Stimulated activated CD8-positive, alpha-beta memory T cell treated with anti-CD3 and anti-CD28 coated beads, Interleukin-15, amount 100 ng/mL, for 4 hours (primary cell): ENCODE measurements at regions not wholly inside any gene's neighbourhood (a gene's known extent, or its start where the extent isn't known, plus 50 kb on each side); places are given as distances from the start of the nearest gene placed in this dataset.

ENCODE experiments used
- DNase-seq, 2 donors: peaks; one replicate each; pipeline ENCODE4 v3.0.0-alpha.2; 2020; ENCODE audit warnings: low read depth in 2 of 2

DNA sequence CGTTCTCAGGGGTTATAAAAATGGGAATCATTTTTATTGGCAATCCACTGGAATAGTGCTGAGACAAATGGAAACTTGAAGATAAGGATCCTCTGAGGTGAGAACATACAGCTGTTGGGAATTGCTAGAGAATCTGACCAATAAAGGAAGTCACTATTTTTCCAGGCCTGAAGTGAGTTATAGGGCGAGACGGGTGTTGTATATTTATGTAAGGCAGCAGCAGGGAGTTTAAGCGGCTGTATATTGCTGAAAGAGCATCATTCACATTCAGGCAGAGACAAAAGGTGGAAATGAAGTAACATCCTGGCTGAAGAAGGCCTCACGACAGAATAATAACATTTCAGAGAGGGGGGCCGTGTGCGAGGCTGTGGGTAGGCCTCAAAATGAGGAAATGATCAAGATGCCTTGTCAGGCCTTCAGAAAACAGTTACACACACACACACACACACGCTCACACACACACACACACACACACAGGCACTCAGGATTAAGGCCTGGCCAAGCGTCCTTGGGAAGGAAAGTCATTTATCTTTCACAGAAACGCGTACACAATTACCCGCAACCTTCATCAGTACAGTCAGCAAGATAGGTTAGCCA, 964.9 kb upstream of the NR2F2 start:
- no peak for DNase-seq

DNA sequence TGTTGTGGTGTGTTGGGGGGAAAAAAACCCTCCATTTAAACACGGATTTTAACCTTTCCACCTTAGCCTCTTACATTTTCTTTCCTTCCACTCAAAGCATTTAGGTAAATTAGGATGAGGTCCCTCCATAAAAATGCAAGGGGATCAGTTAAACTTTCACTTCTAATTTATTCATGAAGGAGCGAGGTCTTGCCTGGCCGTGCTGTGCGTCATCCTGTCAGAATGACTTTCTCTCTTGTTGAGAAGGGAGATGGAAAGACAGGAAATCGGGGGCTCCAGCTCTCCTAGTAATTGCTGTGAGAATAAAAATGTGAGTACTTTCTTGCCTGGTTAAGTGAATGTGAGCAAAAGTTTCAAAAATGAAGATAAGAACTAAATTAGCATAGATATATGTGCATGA, 962.3 kb upstream of the NR2F2 start:
- DNase-seq = no peak

DNA sequence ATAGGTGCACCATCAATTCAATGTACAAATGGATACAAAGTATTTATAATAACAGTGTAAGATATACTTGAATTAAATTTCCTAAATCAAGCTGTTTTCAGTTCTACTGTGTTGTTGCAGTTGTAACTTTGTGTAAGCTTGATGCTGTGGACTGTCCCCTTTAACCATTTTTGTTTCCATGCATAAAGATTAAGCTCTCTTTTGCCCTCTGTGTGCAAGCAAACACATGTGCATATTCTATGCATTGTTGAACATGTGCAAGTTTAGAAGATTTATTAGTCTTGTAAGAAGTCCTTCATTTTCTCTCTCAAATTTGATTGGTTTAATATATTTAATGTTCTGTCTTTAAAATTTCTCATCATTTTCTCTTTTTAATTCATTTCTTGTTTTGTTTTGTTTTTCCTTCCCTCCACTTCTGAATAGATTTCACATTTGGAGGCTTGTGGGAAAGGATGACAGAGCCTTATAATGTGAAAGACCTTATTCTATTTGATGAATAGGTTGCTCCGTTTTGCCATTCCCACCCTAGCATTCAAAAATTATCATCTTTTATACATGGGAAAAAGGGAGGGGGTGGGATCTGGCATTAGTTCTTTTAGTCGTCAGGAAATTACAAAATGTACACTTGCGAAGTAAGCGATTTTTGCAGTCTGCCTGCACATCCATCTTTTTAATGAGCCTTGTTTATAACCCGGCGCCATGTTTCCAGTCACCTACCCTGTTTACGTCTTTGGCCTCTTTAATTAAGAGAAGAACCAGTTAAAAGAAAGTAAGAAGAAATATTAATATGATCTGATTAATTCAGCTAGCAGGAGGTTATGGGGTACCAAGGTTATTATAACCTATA, 961.5 kb upstream of the NR2F2 start:
- DNase-seq = no peak

GRCh38 chr15:95370291-95370690, 960.2 kb upstream of the NR2F2 start:
- no peak for DNase-seq

DNA sequence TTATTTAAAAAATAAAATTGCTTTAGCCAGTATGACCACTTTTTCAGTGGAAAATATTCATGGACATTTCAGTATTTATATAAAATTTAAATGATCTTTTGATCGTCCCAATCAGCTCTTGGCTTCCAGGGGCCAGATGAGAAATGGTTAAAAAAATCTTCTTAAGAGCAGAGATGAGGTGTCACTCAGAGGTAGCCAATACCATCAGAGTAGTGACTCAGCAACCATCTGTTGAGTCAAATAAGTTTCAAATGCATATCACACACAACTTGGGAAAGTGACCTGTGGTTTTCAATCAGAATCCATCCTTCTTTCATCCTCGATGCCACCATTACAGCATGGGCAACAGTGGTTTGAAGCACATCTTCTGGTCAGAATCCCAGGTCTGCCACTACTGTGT, 958.8 kb upstream of the NR2F2 start:
- no peak for DNase-seq

DNA sequence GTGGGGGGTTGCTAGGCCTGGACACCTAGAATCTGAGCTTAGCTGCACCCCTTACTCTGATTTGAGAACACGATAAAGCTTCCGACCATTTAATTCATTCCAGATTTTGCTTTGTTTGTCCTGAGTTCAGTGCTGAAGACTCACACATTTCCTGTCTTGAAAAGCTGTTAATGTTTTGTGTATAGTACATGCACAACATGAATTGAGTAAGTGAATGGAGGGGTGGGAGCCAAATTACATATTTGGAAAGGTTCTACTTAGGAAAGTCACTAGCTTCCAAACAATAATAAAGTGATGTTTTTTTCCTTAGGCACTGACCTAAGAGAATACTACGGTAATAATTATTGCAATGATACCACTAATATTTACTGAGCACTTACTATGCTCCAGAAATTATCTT, 955.2 kb upstream of the NR2F2 start:
- no peak for DNase-seq

- DNase-seq = no peak
Observed at GRCh38 chr15:95377258-95377852, 953.1 kb upstream of the NR2F2 start.

DNA sequence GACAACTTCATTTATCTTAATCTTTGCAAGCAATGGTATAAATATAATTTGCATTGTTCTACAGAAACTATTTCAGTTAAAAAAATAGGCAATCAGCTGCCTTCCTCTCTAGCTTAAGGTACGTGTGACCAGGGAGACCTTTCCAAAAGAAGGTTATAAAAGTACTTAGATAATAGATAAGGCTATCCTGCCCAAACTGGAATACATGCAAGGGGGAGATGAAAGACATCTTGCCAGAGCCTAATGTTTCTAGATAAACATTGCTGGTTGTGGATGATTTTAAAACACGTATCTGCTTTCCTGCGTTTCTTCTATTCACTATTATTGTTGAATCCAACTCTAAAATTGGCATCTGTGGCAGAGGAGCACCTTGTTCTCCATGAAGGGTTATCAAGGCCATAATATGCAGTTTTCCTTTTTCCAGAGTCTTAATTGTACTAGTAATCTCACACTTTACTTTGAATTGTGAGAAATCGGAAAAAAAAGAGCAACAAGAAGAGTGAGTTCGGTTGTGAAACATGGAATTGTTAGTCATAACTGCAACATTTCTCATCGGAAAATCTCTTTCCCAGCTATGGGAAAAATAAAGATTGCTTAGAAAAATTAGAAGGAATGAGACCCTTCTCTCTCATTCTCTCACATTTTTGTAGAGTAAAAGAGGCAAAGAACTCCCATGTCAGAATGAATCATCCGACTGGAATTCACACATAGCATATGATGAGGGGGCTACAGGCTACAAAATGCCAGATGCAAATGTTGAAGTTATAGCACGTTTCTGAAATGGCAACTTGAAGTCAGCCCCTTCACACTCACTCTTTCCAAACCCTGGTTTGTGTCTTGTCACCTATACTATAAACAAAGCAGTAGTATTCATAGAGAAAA, 936.1 kb upstream of the NR2F2 start:
- no peak for DNase-seq

GRCh38 chr15:95400428-95400827, 930.1 kb upstream of the NR2F2 start:
- no peak for DNase-seq

- DNase-seq = no peak
Observed at GRCh38 chr15:95401587-95401986, 928.9 kb upstream of the NR2F2 start.

- no peak for DNase-seq
Observed at GRCh38 chr15:95405447-95405846, 925.1 kb upstream of the NR2F2 start.

DNA sequence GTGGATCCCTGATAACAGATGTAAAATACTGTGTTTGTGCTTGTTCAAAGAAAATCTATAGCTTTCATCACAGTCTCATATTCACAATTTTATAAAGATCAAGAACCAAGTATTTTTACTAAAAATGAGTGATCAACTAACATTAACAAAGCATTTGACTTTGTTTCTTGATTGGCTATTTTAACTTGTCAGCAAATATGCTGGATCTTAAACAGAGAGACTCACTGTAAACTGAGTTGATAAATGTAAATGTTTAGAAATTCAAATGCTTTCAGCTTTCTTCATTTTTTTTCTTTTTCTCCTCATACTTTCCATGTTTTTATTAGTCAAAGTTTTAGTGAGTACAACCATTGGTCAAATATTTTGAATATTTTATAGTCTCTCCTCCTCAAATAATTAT, 923.0 kb upstream of the NR2F2 start:
- no peak for DNase-seq

GRCh38 chr15:95409211-95409610, 921.3 kb upstream of the NR2F2 start:
- DNase-seq = no peak

GRCh38 chr15:95409626-95410310, 920.7 kb upstream of the NR2F2 start:
- DNase-seq = no peak

DNA sequence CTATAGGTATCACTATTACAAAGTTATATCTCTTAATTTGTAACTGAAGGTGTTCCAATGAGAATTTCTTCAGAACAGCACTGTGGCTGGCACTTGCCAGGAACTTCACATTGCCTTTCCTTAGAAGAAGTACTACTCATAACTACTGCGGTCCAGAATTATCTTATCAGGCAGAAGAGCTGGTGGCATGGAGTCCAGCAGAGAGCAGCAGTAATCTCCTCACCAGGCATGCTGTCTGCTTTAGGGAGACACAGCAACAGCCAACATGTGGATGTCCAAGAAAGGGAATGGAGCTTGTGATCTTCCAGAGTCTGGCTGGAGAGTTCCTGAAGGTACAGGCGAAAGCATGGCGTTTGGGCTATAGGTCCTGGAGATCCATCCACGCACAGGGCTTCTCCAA, 919.7 kb upstream of the NR2F2 start:
- no peak for DNase-seq

- no peak for DNase-seq
Observed at GRCh38 chr15:95416576-95416975, 913.9 kb upstream of the NR2F2 start.

GRCh38 chr15:95417761-95418160, 912.7 kb upstream of the NR2F2 start:
- no peak for DNase-seq

GRCh38 chr15:95422255-95422654, 908.2 kb upstream of the NR2F2 start:
- no peak for DNase-seq

DNA sequence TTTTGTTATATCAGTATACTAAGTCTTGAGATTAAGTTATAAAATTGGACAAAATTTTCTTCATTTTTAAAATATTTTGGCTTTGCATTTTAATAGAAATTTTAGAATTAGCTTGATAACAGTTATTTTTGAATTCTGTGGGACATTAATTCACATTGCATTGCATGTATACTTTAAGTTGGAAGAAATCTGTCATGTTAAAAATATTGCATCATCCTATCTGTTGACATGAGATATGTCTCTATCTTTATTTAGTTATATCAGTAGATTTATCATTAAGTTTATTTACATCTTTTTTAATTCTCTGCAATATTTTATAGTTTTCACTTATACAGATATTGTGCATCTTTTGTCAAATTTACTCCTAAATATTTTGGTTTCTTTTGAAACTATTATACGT, 904.6 kb upstream of the NR2F2 start:
- DNase-seq = no peak

- DNase-seq = no peak
Observed at GRCh38 chr15:95429345-95429744, 901.2 kb upstream of the NR2F2 start.

DNA sequence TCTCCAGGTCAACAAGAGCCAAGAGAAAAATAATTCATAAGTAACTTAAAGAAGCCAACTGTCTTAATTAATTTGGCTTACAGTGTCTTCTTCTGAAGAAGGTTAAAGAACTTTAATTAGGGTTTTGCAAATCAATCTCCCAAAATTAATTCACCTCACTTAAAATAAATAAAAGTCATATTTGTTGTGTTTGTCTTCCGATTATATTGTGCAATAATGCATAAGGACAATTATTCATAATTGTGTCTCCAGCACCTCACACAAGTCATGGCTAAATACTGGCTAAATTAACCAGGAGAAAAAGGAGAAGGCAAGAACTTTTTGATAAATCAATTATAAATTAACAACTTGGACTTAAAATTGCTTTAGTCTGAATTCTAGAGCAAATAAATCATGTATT, 899.0 kb upstream of the NR2F2 start:
- no peak for DNase-seq
